ENCODE measurements at regions not wholly inside any gene's neighbourhood (a gene's known extent, or its start where the extent isn't known, plus 50 kb on each side); places are given as distances from the start of the nearest gene placed in this dataset.
A peak's percentile ranks its signal among the peaks of the same experiment; 100 is the strongest.
"Not testable (repeated sequence)": the region's sequence is repeated elsewhere in the genome, so short reads cannot be mapped to it uniquely, and the experiment has no call there.

- no peak for DNase-seq (ENCODE audit: low spot score)
Observed at GRCh38 chr10:38209332-38209731, 115.2 kb downstream of the ZNF37A start.

- not testable (repeated sequence) for DNase-seq (ENCODE audit: low spot score)
Observed at GRCh38 chr10:38209748-38210147, 115.6 kb downstream of the ZNF37A start.

- DNase-seq (ENCODE audit: low spot score) = no peak
Observed at GRCh38 chr10:38212460-38212859, 118.3 kb downstream of the ZNF37A start.

- no peak for DNase-seq (ENCODE audit: low spot score)
Observed at GRCh38 chr10:38226385-38226784, 132.2 kb downstream of the ZNF37A start.

- no peak for DNase-seq (ENCODE audit: low spot score)
Observed at GRCh38 chr10:38228394-38228793, 134.3 kb downstream of the ZNF37A start.

GRCh38 chr10:38238479-38238878 lies 144.3 kb downstream of the ZNF37A start:
- DNase-seq (ENCODE audit: low spot score) = not testable (repeated sequence)

GRCh38 chr10:38242061-38242649 lies 148.0 kb downstream of the ZNF37A start:
- DNase-seq (ENCODE audit: low spot score) = not testable (repeated sequence)

- not testable (repeated sequence) for DNase-seq (ENCODE audit: low spot score)
Observed at GRCh38 chr10:38248113-38248512, 154.0 kb downstream of the ZNF37A start.

GRCh38 chr10:38252551-38252950 lies 158.4 kb downstream of the ZNF37A start:
- not testable (repeated sequence) for DNase-seq (ENCODE audit: low spot score)

GRCh38 chr10:38267555-38267954 lies 173.4 kb downstream of the ZNF37A start:
- DNase-seq (ENCODE audit: low spot score) = not testable (repeated sequence)

GRCh38 chr10:38271031-38271430 lies 176.9 kb downstream of the ZNF37A start:
- not testable (repeated sequence) for DNase-seq (ENCODE audit: low spot score)

- DNase-seq (ENCODE audit: low spot score) = not testable (repeated sequence)
Observed at GRCh38 chr10:38274879-38275278, 180.7 kb downstream of the ZNF37A start.

GRCh38 chr10:38292560-38292959 lies 198.4 kb downstream of the ZNF37A start:
- DNase-seq (ENCODE audit: low spot score) = not testable (repeated sequence)

GRCh38 chr10:38310111-38310510 lies 216.0 kb downstream of the ZNF37A start:
- DNase-seq (ENCODE audit: low spot score) = not testable (repeated sequence)

- DNase-seq (ENCODE audit: low spot score) = not testable (repeated sequence)
Observed at GRCh38 chr10:38315090-38315805, 221.1 kb downstream of the ZNF37A start.

GRCh38 chr10:38321393-38321792 lies 227.3 kb downstream of the ZNF37A start:
- DNase-seq (ENCODE audit: low spot score) = not testable (repeated sequence)

- not testable (repeated sequence) for DNase-seq (ENCODE audit: low spot score)
Observed at GRCh38 chr10:38330306-38330705, 236.2 kb downstream of the ZNF37A start.

GRCh38 chr10:38331106-38331505 lies 237.0 kb downstream of the ZNF37A start:
- DNase-seq (ENCODE audit: low spot score) = not testable (repeated sequence)

- DNase-seq (ENCODE audit: low spot score) = not testable (repeated sequence)
Observed at GRCh38 chr10:38333699-38334098, 239.6 kb downstream of the ZNF37A start.

- not testable (repeated sequence) for DNase-seq (ENCODE audit: low spot score)
Observed at GRCh38 chr10:38350645-38351044, 256.5 kb downstream of the ZNF37A start.

GRCh38 chr10:38354410-38354809 lies 260.3 kb downstream of the ZNF37A start:
- DNase-seq (ENCODE audit: low spot score) = not testable (repeated sequence)

- peak; percentile 75 for DNase-seq (ENCODE audit: low spot score)
Observed at GRCh38 chr10:38355911-38356526, 261.9 kb downstream of the ZNF37A start.

GRCh38 chr10:38356527-38356926 lies 262.4 kb downstream of the ZNF37A start:
- not testable (repeated sequence) for DNase-seq (ENCODE audit: low spot score)

All from umbilical cord (tissue), 1 donor.